GM12878 (cell line): ENCODE measurements at regions not wholly inside any gene's neighbourhood (a gene's known extent, or its start where the extent isn't known, plus 50 kb on each side); places are given as distances from the start of the nearest gene placed in this dataset.

Source experiments
- ATAC-seq: fragments of 200-7000 bp; cut with Tn5 transposase; 3 replicates; pipeline ENCODE4 v1.9.1; 2020; ENCODE audit warnings: mild to moderate bottlenecking, moderate library complexity
- BruUV-seq: library from RNA; stranded (reverse); fragments of 400-500 nt; replicated peaks from 2 replicates; lab custom pipeline; 2021; lab: Mats Ljungman, UMichigan
- CTCF ChIA-PET: fragments of 300-600 bp; sonication (Branson Sonifier 250); formaldehyde crosslinking; extraction: SDS; loops from one replicate; lab custom pipeline; 2021; ENCODE audit warnings: inconsistent platforms; lab: Yijun Ruan, JAX
- POLR2A ChIA-PET: fragments of 350-600 bp; formaldehyde crosslinking; extraction: SDS; loops from one replicate; lab custom pipeline; 2021; ENCODE audit warnings: inconsistent platforms; lab: Charles Lee
- RAD21 ChIA-PET: fragments of 300-600 bp; sonication (Branson Sonifier 250); formaldehyde crosslinking; loops from one replicate; lab custom pipeline; 2023; ENCODE audit warnings: antibody characterized with exemption; ENCODE audit not compliant: unreplicated experiment; lab: Charles Lee
- SMC1A ChIA-PET: fragments of 300-600 bp; sonication (Branson Sonifier 250); formaldehyde crosslinking; loops from one replicate; lab custom pipeline; 2023; ENCODE audit not compliant: unreplicated experiment, uncharacterized antibody; lab: Charles Lee
- DNase-seq: peaks from one replicate; pipeline ENCODE4 v3.0.0-alpha.2; 2011; ENCODE audit warnings: low read depth, low spot score
- FAIRE-seq: peaks from 3 replicates; lab custom pipeline; 2011; peaks lifted over from hg19 to GRCh38; lab: Jason Lieb, UNC
- H2AFZ ChIP-seq: 2 replicates; pipeline ENCODE4 v1.6.0; 2011; ENCODE audit warnings: low read depth, low read length, control low read depth; ENCODE audit not compliant: control insufficient read depth
- H3K27ac ChIP-seq: 2 replicates; pipeline ENCODE4 v1.5.1; 2011; ENCODE audit warnings: control low read depth; ENCODE audit not compliant: control insufficient read depth, insufficient read depth
- H3K27me3 ChIP-seq, 2 experiments: replicated peaks in 1 of 2; 2 replicates each; pipeline versions ENCODE4 v1.6.0 to v1.6.1; 2011; ENCODE audit warnings: low read length in 1 of 2; ENCODE audit not compliant: control insufficient read depth in 2 of 2, insufficient read depth in 2 of 2
- H3K36me3 ChIP-seq, 2 experiments: 2 replicates each; pipeline ENCODE4 v1.5.1; 2011; ENCODE audit warnings: low read length in 1 of 2; ENCODE audit not compliant: control insufficient read depth in 2 of 2, insufficient read depth in 2 of 2
- H3K4me1 ChIP-seq: 2 replicates; pipeline ENCODE4 v1.6.1; 2011; ENCODE audit warnings: mild to moderate bottlenecking, low read length, moderate library complexity, mixed read lengths; ENCODE audit not compliant: control insufficient read depth, insufficient read depth
- H3K4me2 ChIP-seq: 2 replicates; pipeline ENCODE4 v1.6.0; 2011; ENCODE audit warnings: control low read depth; ENCODE audit not compliant: control insufficient read depth, insufficient read depth
- H3K4me3 ChIP-seq: fragments of 200-600 bp; sonication (generic); 2 replicates; pipeline ENCODE4 v1.5.1; 2016
- H3K79me2 ChIP-seq: 2 replicates; pipeline ENCODE4 v1.6.0; 2011; ENCODE audit warnings: low read length; ENCODE audit not compliant: control insufficient read depth, insufficient read depth
- H3K9ac ChIP-seq: 2 replicates; pipeline ENCODE4 v1.8.0; 2011; ENCODE audit warnings: low read length, control low read depth, mixed read lengths; ENCODE audit not compliant: control insufficient read depth, insufficient read depth
- H3K9me3 ChIP-seq: replicated peaks from 3 replicates; pipeline ENCODE4 v1.5.1; 2011; ENCODE audit warnings: mild to moderate bottlenecking, low read length; ENCODE audit not compliant: control insufficient read depth, insufficient read depth
- H4K20me1 ChIP-seq: 2 replicates; pipeline ENCODE4 v1.6.0; 2011; ENCODE audit not compliant: control insufficient read depth, insufficient read depth
- ETV6 ChIP-seq, 2 experiments: fragments of 450-650 bp in 1 of 2; IDR thresholded peaks in 1 of 2; conservative IDR thresholded peaks in 1 of 2; 2 replicates each; pipeline ENCODE4 v1.6.1; 2014; ENCODE audit warnings: antibody characterized with exemption in 1 of 2, borderline replicate concordance in 1 of 2, low read depth in 1 of 2, mild to moderate bottlenecking in 1 of 2, moderate library complexity in 1 of 2
- IKZF2 ChIP-seq, 2 experiments: fragments of 450-650 bp; IDR thresholded peaks; 2 replicates each; pipeline ENCODE4 v1.6.1; 2017; ENCODE audit warnings: mild to moderate bottlenecking in 2 of 2, moderate library complexity in 2 of 2
- MXI1 ChIP-seq: fragments of 150-350 bp; IDR thresholded peaks from 2 replicates; pipeline ENCODE4 v1.6.1; 2011; ENCODE audit warnings: low read depth, mild to moderate bottlenecking, inconsistent platforms, low read length, improper control_type of control experiment
- NR2C1 ChIP-seq: fragments of 450-650 bp; IDR thresholded peaks from 2 replicates; pipeline ENCODE4 v1.6.1; 2017; ENCODE audit warnings: antibody characterized with exemption, mild to moderate bottlenecking, moderate library complexity
- SMAD5 ChIP-seq: IDR thresholded peaks from 2 replicates; pipeline ENCODE4 v1.6.1; 2016; ENCODE audit warnings: antibody characterized with exemption, low read depth
- SPI1 ChIP-seq: IDR thresholded peaks from 2 replicates; pipeline ENCODE4 v1.6.1; 2011; ENCODE audit warnings: low read depth, mild to moderate bottlenecking, low read length, moderate library complexity, borderline replicate concordance; ENCODE audit not compliant: insufficient read depth
- whole genome bisulfite sequencing: methylation state at CpG from one replicate; pipeline ENCODE4 v1.1.6; 2016; ENCODE audit warnings: low lambda C conversion rate; ENCODE audit not compliant: insufficient replicate concordance, insufficient coverage; ENCODE audit errors: missing lambda C conversion rate; 5-methylcytosine and 5-hydroxymethylcytosine counted together
- in situ Hi-C: fragments of 300-500 bp; cut with MboI; formaldehyde crosslinking; loops from 9 replicates; pipeline ENCODE4 v1.14.3; 2018; ENCODE audit warnings: mixed read lengths
- intact Hi-C: fragments of 100-400 bp; cut with micrococcal nuclease; formaldehyde crosslinking; loops from one replicate; pipeline ENCODE4 v1.14.2; 2022; ENCODE audit not compliant: unreplicated experiment
- TF ChIP-seq, protein P1 (sequence below): fragments of 450-650 bp; conservative IDR thresholded peaks from 2 replicates; pipeline ENCODE4 v1.6.1; 2017; ENCODE audit warnings: mild to moderate bottlenecking, moderate library complexity
- TF ChIP-seq, protein P2 (sequence below): fragments of 450-650 bp; IDR thresholded peaks from 2 replicates; pipeline ENCODE4 v1.6.1; 2014; ENCODE audit warnings: mild to moderate bottlenecking
- TF ChIP-seq, protein P3 (sequence below): fragments of 450-650 bp; formaldehyde crosslinking; IDR thresholded peaks from 2 replicates; pipeline ENCODE4 v1.4.0; 2020; ENCODE audit warnings: mild to moderate bottlenecking, moderate library complexity
- TF ChIP-seq, protein P4 (sequence below): fragments of 450-650 bp; IDR thresholded peaks from 2 replicates; pipeline ENCODE4 v1.6.1; 2018; ENCODE audit warnings: mild to moderate bottlenecking, low read depth, moderate library complexity; ENCODE audit not compliant: partially characterized antibody

DNA sequence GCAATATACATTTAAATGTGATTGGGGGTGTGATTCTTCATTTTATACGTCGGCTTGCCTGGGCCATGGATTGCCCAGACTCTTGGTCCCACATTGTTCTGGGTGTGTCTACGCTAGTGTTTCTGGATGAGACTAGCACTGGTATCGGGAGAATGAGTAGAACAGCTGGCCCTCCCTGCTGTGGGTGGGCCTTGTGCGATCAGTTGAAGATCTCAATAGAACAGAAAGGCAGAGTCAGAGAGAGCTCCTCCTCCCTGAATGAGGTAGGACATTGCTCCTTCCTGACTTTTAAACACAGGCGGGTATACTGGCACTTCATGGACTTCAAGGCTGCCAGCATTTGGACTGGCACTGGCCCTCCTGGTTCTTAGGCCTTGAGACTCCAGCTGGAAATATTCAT lies 603.0 kb downstream of the LIG4 start:
- H3K9me3 ChIP-seq: no peaks in the 10 kb centered on the region
- FAIRE-seq (no peak), ATAC-seq (no peak), DNase-seq (no peak)
- no peaks in the 10 kb centered on the region for H3K36me3 ChIP-seq
- POLR2A ChIA-PET: interaction anchor here (0.6 kb wide), 1 partner anchor 108 kb away, joined by 3 read pairs; no protein-coding TSS in a partner anchor
- H3K27ac ChIP-seq: no peak overlapping the region
- no peak overlapping the region for H3K4me3 ChIP-seq
- WGBS: 48% methylated on average over 6 of the region's 6 CpGs
- no peaks in the 10 kb centered on the region for H3K27me3 ChIP-seq
- H2AFZ ChIP-seq: no peak overlapping the region
- RAD21 ChIA-PET: no interaction called here
- in situ Hi-C loops: no loop called here
- H3K9ac ChIP-seq: no peak overlapping the region
- SMC1A ChIA-PET: no interaction called here
- no TSS peak for BruUV-seq
- no peaks in the 10 kb centered on the region for H3K79me2 ChIP-seq
- no peaks in the 10 kb centered on the region for H4K20me1 ChIP-seq
- intact Hi-C loops: no loop called here
- H3K4me1 ChIP-seq: no peaks in the 10 kb centered on the region
- CTCF ChIA-PET: no interaction called here
- no peak overlapping the region for H3K4me2 ChIP-seq
- TF ChIP-seq MXI1: no peak
- TF ChIP-seq, protein P1, sequence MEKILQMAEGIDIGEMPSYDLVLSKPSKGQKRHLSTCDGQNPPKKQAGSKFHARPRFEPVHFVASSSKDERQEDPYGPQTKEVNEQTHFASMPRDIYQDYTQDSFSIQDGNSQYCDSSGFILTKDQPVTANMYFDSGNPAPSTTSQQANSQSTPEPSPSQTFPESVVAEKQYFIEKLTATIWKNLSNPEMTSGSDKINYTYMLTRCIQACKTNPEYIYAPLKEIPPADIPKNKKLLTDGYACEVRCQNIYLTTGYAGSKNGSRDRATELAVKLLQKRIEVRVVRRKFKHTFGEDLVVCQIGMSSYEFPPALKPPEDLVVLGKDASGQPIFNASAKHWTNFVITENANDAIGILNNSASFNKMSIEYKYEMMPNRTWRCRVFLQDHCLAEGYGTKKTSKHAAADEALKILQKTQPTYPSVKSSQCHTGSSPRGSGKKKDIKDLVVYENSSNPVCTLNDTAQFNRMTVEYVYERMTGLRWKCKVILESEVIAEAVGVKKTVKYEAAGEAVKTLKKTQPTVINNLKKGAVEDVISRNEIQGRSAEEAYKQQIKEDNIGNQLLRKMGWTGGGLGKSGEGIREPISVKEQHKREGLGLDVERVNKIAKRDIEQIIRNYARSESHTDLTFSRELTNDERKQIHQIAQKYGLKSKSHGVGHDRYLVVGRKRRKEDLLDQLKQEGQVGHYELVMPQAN: no peak
- TF ChIP-seq, protein P2, sequence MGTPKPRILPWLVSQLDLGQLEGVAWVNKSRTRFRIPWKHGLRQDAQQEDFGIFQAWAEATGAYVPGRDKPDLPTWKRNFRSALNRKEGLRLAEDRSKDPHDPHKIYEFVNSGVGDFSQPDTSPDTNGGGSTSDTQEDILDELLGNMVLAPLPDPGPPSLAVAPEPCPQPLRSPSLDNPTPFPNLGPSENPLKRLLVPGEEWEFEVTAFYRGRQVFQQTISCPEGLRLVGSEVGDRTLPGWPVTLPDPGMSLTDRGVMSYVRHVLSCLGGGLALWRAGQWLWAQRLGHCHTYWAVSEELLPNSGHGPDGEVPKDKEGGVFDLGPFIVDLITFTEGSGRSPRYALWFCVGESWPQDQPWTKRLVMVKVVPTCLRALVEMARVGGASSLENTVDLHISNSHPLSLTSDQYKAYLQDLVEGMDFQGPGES: no peak
- TF ChIP-seq, protein P3, sequence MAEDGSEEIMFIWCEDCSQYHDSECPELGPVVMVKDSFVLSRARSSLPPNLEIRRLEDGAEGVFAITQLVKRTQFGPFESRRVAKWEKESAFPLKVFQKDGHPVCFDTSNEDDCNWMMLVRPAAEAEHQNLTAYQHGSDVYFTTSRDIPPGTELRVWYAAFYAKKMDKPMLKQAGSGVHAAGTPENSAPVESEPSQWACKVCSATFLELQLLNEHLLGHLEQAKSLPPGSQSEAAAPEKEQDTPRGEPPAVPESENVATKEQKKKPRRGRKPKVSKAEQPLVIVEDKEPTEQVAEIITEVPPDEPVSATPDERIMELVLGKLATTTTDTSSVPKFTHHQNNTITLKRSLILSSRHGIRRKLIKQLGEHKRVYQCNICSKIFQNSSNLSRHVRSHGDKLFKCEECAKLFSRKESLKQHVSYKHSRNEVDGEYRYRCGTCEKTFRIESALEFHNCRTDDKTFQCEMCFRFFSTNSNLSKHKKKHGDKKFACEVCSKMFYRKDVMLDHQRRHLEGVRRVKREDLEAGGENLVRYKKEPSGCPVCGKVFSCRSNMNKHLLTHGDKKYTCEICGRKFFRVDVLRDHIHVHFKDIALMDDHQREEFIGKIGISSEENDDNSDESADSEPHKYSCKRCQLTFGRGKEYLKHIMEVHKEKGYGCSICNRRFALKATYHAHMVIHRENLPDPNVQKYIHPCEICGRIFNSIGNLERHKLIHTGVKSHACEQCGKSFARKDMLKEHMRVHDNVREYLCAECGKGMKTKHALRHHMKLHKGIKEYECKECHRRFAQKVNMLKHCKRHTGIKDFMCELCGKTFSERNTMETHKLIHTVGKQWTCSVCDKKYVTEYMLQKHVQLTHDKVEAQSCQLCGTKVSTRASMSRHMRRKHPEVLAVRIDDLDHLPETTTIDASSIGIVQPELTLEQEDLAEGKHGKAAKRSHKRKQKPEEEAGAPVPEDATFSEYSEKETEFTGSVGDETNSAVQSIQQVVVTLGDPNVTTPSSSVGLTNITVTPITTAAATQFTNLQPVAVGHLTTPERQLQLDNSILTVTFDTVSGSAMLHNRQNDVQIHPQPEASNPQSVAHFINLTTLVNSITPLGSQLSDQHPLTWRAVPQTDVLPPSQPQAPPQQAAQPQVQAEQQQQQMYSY (CRISPR knock-in tag): no peak
- TF ChIP-seq SPI1: no peak
- TF ChIP-seq IKZF2 (IDR thresholded peaks at IDR 0.05): no peak
- TF ChIP-seq, protein P4, sequence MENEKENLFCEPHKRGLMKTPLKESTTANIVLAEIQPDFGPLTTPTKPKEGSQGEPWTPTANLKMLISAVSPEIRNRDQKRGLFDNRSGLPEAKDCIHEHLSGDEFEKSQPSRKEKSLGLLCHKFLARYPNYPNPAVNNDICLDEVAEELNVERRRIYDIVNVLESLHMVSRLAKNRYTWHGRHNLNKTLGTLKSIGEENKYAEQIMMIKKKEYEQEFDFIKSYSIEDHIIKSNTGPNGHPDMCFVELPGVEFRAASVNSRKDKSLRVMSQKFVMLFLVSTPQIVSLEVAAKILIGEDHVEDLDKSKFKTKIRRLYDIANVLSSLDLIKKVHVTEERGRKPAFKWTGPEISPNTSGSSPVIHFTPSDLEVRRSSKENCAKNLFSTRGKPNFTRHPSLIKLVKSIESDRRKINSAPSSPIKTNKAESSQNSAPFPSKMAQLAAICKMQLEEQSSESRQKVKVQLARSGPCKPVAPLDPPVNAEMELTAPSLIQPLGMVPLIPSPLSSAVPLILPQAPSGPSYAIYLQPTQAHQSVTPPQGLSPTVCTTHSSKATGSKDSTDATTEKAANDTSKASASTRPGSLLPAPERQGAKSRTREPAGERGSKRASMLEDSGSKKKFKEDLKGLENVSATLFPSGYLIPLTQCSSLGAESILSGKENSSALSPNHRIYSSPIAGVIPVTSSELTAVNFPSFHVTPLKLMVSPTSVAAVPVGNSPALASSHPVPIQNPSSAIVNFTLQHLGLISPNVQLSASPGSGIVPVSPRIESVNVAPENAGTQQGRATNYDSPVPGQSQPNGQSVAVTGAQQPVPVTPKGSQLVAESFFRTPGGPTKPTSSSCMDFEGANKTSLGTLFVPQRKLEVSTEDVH: no peak
- TF ChIP-seq ETV6 (conservative IDR thresholded peaks at IDR 0.05 in 1 of 2, IDR thresholded peaks at IDR 0.05 in 1 of 2; ENCODE audit: borderline replicate concordance in 1 of 2, low read depth in 1 of 2): no peak
- no peak for TF ChIP-seq NR2C1
- no peak for TF ChIP-seq SMAD5
